GM18505 (cell line): ENCODE measurements at regions not wholly inside any gene's neighbourhood (a gene's known extent, or its start where the extent isn't known, plus 50 kb on each side); places are given as distances from the start of the nearest gene placed in this dataset.
"Not testable (repeated sequence)": the region's sequence is repeated elsewhere in the genome, so short reads cannot be mapped to it uniquely, and the experiment has no call there.

Experiments used
- ATAC-seq: cut with Tn5 transposase; IDR thresholded peaks from one replicate; pipeline ENCODE4 v1.9.1; 2021; ENCODE audit not compliant: unreplicated experiment
- POLR2A ChIP-seq: IDR thresholded peaks from 4 replicates; pipeline ENCODE4 v1.6.1; 2011; ENCODE audit warnings: borderline replicate concordance; ENCODE audit not compliant: insufficient read depth, insufficient read length; ENCODE audit errors: extremely low read depth

DNA sequence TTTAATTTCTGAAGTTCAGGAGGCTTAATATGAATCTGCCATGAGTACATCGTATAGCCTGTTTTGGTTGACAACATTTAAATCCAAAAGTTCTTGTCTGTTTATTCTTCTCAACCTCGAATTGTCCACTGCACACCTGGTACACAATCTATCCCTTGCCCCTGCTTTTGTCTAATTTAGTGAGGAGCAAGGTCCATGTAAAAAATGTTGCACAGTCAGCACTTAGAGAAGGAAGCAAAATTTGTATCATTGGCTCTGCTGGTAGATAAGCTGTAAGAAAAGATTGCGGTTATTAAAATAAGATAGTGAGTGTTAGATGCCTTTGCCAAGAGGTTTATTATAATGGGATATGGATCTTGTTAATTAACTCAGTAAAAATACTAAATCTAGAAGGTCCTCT, 761.5 kb downstream of the RAPGEF2 start:
- no peak for ATAC-seq
- TF ChIP-seq POLR2A = no peak

DNA sequence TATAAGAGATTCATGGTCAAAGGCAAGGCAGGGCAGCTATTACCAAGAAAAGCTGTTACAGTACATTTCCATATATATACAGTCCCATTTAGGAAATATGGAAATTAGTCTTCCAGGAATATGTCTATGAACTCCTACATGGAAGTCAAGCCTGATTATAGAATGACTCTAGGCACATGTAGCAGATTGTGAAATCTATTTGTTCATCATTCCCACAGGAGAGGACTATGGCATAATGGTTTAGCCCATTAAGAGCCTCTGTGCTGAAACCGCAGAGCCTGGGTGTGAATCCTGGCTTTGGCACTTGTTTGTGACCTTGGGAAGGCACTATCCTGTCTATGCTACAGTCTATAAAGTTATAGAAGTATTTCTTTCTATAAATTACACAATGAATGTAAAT, 764.8 kb downstream of the RAPGEF2 start:
- TF ChIP-seq POLR2A = no peak
- no peak for ATAC-seq

DNA sequence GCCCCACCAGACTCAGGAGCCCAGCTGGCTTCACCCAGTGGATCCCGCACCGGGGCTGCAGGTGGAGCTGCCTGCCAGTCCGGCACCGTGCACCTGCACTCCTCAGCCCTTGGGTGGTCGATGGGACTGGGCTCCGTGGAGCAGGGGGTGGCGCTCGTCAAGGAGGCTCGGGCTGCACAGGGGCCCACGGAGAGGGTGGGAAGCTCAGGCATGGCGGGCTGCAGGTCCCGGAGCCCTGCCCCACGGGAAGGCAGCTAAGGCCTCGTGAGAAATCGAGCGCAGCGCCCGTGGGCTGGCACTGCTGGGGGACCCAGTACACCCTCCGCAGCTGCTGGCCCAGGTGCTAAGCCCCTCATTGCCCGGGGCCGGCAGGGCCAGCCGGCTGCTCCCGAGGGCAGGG, 766.1 kb downstream of the RAPGEF2 start:
- ATAC-seq = not testable (repeated sequence)

DNA sequence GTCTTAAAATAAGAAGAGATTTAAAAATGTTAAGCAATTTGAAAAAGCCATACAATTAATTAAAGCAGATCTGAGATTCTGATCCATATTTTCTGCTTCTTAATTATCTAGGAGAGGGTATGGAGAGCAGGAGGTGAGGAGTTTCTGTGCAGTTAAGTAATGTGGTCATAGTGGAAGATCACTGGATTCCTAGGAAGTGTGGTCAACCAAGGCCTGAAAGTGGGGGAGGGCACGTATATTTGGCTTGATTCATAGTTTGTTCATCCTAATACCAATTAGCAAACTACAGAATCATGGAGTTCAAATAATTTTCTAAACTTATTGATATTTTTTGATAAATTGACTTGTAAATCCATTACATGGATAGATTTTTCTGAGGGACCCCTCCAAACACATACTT, 768.3 kb downstream of the RAPGEF2 start:
- no peak for ATAC-seq
- no peak for TF ChIP-seq POLR2A

DNA sequence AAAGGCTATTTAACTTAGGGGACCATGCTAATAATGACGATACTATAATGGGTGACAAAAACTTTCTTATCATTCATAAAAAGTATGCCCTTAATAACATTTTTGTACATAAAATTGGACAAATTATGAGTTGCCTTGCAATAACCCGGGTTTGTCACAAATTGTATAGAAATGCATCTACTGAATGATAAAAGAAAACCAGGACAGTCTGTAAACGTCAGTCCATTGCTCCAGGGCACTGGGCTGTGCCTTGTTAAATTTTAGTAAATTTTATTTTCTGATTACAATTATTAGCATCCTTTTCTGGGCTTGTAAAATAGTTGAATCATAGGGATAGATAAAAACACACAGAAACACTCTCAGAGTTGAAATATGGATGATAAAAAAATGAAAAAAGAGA, 778.3 kb downstream of the RAPGEF2 start:
- ATAC-seq = no peak
- TF ChIP-seq POLR2A = no peak

DNA sequence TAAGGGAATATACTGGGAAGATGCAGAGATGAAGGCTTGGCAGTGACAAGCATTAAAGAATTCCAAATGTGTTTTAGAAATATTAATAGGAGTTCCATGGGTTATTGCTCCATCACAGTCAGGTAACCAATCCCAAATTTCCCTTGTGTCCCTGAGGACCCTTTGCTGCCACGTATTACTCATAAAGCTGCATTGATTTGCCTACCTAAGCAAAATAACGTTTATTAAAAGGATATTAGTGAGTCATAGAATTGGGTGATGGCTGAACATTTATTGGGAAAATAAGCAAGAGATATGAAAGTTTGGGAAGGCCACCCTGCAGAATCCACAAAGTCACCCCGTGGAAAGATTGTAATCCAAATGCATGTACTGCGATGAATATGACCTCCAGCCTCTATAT, 782.1 kb downstream of the RAPGEF2 start:
- no peak for ATAC-seq
- TF ChIP-seq POLR2A = no peak

DNA sequence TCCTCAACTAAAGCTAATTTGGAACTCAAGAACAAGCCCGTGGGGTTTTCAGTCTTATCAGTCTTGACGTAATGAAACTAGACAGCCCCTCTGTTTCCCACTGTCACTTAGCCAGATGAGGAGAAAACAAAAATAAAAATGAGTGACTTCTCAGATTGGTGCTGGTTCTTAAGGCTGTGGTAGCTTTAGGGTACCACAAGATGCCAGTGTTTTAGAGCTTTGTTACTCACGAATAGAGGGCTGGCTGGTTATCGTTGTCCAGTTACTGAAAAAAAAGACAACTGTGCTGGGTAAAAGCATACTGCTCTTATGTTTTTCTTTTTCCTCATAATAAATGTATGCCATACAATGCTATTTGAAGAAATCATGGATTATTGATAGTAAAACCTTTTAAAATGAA, 796.7 kb downstream of the RAPGEF2 start:
- ATAC-seq = no peak
- no peak for TF ChIP-seq POLR2A

DNA sequence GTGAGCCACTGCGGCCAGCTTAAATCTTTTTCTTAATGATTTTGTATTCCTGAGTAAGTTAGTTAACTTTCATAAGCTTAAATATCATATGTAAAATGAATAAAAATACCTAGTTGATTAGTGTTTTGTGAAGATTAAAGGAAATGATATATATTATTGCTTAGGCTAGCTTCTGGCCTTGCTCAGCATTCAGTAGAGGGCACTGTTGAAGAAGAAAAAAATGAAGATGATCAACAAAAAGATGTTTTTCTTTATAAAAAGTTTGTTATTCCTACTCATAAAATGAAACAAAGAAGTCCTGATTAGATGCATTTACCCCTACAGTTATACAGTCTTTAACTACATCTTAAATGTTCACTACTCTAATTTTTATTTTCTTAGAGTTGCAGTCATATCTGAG, 797.7 kb downstream of the RAPGEF2 start:
- no peak for TF ChIP-seq POLR2A
- no peak for ATAC-seq

DNA sequence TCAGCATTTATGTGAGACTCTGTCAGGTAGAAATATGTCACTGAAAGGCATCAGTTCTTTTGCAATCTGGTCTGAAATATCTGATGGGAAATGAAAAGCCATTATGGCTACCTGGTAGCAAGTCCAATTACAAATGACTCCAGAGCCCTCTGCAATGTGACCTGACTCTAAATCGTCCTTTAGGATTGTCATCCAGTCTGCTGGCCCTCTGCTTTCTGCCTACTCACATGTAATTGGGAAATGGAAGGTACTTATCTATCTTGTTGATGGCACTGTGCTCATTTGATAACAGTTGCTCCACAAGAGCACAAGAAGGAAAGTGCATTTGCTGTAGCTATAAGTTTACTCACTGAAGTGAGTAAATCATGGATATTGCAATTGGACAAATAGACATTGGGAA, 799.8 kb downstream of the RAPGEF2 start:
- no peak for ATAC-seq
- TF ChIP-seq POLR2A = no peak

DNA sequence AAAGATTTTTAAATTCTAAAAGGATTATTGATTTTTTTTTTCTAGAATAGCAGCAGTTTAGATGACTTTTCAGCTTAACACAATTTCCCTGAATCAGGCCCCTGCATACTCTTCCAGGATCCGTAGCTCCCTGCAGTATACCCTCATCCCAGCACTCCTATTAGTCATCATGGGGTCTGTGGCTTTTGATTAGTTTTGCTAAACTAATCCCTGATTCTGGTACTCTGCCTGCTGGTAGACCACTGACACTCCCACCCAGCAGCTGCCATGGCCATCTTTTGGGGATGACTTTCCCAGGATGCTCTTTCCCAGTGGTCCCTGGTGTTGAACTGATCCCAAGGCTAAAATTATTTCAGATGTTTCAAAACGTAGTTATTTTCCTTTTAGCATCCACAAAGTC, 802.0 kb downstream of the RAPGEF2 start:
- ATAC-seq = no peak
- TF ChIP-seq POLR2A = no peak

DNA sequence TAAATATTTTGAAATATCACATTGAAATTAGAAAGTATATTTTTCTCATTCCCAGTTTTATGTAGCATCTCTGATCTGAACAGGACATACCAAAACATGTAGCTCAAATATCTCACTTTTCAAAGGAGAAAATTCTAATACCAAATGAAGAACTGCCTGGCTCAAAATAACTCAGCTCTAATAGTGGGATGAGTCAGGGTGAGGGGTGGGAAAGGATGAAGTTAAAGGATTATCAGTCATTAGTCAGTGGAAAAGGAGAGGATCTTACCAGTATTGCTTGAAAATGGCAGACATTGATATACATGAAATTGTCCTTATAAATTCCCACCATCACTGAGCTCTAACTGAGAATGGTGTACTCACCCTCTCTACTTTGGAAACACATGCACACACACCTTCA, 803.2 kb downstream of the RAPGEF2 start:
- ATAC-seq = no peak
- no peak for TF ChIP-seq POLR2A

DNA sequence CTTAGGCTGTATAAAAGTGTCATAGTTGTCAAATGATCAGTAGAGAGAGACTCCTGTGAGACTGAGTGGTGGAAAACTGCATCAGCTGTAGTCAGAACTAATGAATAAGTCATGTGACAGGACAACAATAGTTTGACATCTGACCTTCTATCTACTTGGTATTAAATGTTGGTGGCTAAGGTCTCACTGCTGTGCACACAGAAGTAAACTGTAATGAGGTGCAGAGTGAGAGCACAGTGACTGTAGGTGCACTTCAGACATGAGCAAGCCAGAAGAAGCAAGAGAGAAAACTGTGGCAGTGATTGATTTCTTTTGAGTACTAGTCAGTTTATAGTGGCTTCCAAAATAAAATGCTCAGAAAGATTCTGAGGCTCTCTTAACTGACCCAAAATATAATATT, 803.6 kb downstream of the RAPGEF2 start:
- no peak for ATAC-seq
- TF ChIP-seq POLR2A = no peak

DNA sequence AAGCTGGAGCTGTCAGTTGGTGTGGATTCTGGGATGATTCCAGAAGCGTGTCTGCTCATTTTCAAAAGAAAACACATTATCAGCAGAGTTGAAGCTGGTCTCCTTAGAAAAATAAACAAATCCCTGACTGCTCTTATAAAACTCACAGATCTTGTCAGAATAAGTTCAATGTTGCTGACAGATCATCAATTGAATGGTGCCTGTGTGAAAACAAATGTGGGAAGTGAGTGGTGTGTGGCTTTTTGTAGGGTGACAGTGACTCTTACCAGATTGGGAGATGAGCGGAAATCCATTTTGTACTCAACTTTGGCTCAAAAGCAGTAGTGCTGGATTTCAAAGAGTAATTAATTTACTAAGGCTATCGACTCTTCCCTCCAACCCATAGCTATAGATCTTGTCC, 807.8 kb downstream of the RAPGEF2 start:
- TF ChIP-seq POLR2A = no peak
- ATAC-seq = no peak

DNA sequence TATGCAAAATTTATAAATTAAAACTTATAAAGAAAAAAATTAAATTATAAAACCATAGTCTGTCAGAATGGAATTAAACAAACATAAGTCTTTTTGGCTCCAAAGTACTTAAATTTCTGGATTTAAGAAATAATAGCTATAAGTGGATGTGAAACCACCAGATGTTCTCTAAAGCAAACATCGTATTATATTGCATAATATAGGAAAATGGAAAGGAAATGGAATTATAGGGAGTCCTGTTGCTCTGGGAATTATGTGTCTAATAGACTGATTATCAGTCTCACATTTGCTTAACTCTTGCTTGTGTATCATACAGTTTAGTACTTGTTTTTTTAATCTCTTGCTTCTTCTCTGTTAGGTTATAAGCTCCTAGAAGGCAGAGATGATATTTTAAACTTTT, 819.2 kb downstream of the RAPGEF2 start:
- TF ChIP-seq POLR2A = no peak
- no peak for ATAC-seq

DNA sequence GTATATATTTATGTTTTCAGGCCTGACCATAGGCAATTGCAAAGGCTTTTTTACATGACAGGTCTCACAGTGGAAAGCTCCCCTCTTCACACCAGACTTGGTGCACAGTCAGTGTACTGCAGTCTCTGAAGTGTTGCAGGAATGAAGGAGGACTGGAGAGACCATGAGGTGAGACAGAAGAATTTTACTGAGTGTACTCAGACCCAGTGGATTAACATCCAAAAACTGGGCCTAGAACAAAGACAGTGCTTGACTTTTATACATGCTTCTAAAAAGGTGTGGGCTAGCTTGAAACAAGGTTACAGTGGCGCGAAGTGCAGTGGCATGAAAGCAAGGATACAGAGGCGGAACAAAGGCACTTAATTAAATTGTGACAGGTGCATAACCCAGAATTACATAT, 822.9 kb downstream of the RAPGEF2 start:
- TF ChIP-seq POLR2A = no peak
- ATAC-seq = no peak
